HG03039 (cell line): ENCODE measurements at regions not wholly inside any gene's neighbourhood (a gene's known extent, or its start where the extent isn't known, plus 50 kb on each side); places are given as distances from the start of the nearest gene placed in this dataset.
"Not testable (repeated sequence)": the region's sequence is repeated elsewhere in the genome, so short reads cannot be mapped to it uniquely, and the experiment has no call there.

Experiments used
- ATAC-seq: cut with Tn5 transposase; IDR thresholded peaks from one replicate; pipeline ENCODE4 v1.9.1; 2021; ENCODE audit warnings: mild to moderate bottlenecking, moderate library complexity; ENCODE audit not compliant: unreplicated experiment

DNA sequence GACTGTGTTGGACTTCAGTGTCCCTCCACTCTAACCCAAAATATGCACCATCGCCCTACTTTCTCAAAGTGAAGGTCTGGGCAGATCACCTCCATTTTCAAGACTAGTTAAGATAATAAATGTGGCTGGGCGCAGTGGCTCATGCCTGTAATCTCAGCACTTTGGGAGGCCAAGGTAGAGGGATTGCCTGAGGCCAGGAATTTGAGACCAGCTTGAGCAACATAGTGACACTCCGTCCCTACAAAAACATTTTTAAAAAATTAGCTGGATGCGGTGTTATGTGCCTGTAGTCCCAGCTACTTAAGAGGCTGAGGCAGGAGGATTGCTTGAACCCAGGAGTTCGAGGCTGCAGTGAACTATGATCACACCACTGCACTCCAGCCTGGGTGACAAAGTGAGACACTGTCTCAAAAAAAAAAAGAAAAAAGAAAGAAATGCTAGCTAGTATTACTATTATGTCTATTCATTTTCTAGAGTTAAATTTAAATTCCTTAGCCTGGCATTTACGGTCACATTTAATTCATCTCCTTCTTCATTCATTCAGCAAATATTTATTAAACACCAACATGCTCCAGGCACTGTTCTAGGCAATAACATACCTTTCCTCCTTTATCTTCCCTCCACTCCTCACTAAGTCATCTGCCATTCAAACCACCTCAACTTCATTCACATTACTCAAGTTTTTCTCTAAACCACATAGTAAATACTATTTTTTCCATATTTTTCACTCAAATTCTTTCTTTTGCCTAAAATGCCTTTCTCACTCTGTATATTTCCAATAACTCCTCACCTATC, 96.1 kb upstream of the XYLT1 start:
- no peak for ATAC-seq

- ATAC-seq = no peak
Measured at GRCh38 chr16:17566075-17566474, 95.3 kb upstream of the XYLT1 start.

- no peak for ATAC-seq
Measured at GRCh38 chr16:17565605-17566004, 94.8 kb upstream of the XYLT1 start.

GRCh38 chr16:17564856-17565255, 94.1 kb upstream of the XYLT1 start:
- ATAC-seq = no peak

DNA sequence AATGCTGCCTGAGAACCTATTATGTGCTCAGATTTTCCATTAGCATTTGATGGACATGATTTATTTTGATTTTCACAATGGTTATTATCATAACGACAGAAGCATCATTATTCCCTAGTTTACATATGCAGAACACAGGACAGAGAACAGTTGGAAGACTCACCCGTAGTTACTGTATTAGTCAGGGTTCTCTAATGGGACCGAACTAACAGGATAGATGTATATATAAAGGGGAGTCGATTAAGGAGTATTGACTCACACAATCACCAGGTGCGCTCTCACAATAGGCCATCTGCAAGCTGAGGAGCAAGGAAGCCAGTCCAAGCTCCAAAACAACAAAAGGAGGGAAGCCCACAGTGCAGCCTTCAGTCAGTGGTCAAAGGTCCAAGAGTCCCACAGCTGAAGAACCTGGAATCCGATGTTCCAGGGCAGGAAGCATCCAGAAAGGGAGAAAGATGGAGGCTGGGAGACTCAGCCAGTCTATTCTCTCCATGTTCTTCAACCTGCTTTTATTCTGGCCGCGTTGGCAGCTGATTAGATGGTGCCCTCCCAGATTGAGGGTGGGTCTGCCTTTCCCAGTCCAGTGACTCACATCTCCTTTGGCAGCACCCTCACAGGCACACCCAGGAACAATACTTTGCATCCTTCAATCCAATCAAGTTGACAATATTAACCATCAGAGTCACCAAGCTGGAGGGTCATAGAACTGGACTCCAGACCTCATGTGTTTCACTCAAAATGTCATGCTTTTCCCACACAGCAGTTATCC, 92.7 kb upstream of the XYLT1 start:
- no peak for ATAC-seq

DNA sequence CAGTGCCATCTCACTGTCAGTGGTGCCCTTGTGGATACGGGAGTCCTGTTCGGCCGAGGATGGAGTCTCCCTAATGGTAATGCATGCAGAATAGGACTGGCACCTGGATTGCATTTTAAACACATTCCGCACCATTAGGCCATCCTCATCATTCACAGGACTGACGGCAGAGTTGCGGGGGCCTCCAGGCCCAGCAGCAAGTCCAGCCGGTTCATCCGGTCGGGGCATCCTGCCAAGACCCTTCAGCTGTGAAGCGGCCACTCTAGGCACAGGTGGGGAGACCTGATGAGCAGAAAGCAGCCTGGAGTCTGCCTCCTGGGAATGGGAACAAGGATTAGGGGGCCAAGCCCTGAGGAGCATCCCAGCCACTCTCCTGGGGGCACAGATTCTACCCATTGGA, 90.3 kb upstream of the XYLT1 start:
- no peak for ATAC-seq

- no peak for ATAC-seq
Measured at GRCh38 chr16:17560548-17560947, 89.8 kb upstream of the XYLT1 start.

DNA sequence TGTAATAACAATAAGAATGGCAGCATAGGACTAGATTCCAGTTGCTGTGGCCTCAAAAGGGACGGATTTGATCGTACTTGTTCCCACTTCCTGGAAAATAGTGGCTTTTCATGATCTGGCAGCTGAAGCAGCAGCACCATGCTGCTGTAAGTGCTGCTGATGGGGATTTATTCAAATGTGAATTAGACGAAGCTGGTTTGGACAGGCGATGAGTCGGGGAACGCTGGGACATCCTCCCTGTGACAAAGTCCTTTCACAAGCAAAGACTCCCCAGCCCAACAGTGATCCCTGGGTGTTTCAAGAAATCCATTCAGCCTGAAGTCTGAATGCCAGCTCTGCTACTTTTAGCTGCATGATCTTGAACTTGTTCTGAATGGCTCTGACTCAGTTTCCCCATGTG, 88.6 kb upstream of the XYLT1 start:
- no peak for ATAC-seq

GRCh38 chr16:17557949-17558348, 87.2 kb upstream of the XYLT1 start:
- no peak for ATAC-seq

- ATAC-seq = no peak
Measured at GRCh38 chr16:17557480-17557879, 86.7 kb upstream of the XYLT1 start.

GRCh38 chr16:17556276-17557052, 85.7 kb upstream of the XYLT1 start:
- no peak for ATAC-seq

- no peak for ATAC-seq
Measured at GRCh38 chr16:17555176-17555575, 84.4 kb upstream of the XYLT1 start.

GRCh38 chr16:17552351-17552750, 81.6 kb upstream of the XYLT1 start:
- no peak for ATAC-seq

GRCh38 chr16:17551682-17552081, 80.9 kb upstream of the XYLT1 start:
- not testable (repeated sequence) for ATAC-seq

- ATAC-seq = no peak
Measured at GRCh38 chr16:17548825-17549224, 78.1 kb upstream of the XYLT1 start.

GRCh38 chr16:17544785-17545184, 74.0 kb upstream of the XYLT1 start:
- no peak for ATAC-seq

GRCh38 chr16:17544304-17544703, 73.5 kb upstream of the XYLT1 start:
- no peak for ATAC-seq

GRCh38 chr16:17543073-17543472, 72.3 kb upstream of the XYLT1 start:
- ATAC-seq = no peak

GRCh38 chr16:17541324-17541723, 70.6 kb upstream of the XYLT1 start:
- ATAC-seq = no peak

DNA sequence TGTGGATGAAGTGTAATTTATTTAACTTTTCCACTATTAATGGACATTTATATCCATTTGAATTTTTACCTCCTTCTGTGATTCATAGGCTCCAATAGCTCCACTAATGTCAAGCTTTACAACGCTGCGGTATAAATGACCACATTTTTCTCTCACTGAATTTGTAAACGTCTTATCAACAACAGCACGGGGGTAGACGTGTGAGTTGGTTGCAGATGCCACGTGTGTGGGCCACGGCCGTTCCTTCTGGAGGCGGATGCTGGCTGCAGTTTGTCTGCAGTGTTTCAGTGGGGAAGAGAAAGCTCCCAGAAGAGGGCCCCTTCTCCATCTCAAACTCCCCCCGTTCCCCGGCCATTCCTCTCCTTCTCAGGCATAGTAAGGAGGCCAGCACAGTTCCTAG, 68.2 kb upstream of the XYLT1 start:
- no peak for ATAC-seq

DNA sequence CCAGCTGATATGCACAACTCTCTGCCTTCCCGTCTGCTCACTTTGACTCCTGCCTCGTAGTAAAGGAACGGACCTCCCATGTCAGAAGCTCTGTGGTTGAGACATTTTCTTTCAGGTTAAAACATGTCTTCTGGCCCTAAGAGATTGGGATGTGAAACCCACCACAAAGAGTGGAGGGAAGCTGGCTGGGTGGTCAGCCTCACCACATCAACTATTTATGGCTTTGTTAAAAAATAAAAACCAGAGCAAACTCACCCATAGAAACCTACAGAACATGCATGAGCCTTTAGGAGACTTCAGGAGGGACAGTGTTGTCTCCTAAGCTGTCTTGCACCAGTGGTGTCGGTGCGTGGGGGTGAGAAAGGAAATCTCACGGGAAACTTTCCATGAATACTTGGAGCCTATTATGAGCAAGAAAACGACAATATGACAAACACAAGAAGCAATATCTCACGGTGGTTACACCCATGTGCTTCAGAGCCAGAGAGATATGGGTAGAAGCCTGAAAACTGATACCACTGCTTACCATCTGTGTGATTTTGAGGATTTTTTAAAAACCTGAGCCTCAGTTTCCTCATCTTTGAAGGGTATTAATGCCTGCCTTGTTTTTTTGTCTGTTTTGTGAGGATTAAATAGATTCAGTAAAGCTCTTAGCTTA, 61.7 kb upstream of the XYLT1 start:
- no peak for ATAC-seq
